Breast epithelium (tissue), 3 donors: ENCODE measurements at regions not wholly inside any gene's neighbourhood (a gene's known extent, or its start where the extent isn't known, plus 50 kb on each side); places are given as distances from the start of the nearest gene placed in this dataset.

Experiments
- CTCF ChIP-seq, 3 donors: fragments of 450-650 bp; IDR thresholded peaks; one replicate each; pipeline ENCODE4 v1.5.1; 2016 to 2017; ENCODE audit warnings: antibody characterized with exemption in 3 of 3, mild to moderate bottlenecking in 3 of 3, moderate library complexity in 3 of 3
- POLR2A ChIP-seq: fragments of 450-650 bp; IDR thresholded peaks from one replicate; pipeline ENCODE4 v1.6.1; 2016; ENCODE audit warnings: antibody characterized with exemption, mild to moderate bottlenecking, moderate library complexity
- POLR2AphosphoS5 ChIP-seq, 3 donors: sonication (generic); formaldehyde crosslinking; IDR thresholded peaks; one replicate each; pipeline ENCODE4 v1.6.1; 2017; ENCODE audit warnings: antibody characterized with exemption in 3 of 3

GRCh38 chr6:150494241-150494640, 105.4 kb upstream of the PLEKHG1 start:
- TF ChIP-seq CTCF (IDR thresholded peaks at IDR 0.05) (no peak), POLR2AphosphoS5 (IDR thresholded peaks at IDR 0.05) (no peak), POLR2A (no peak)
